ENCODE measurements at regions not wholly inside any gene's neighbourhood (a gene's known extent, or its start where the extent isn't known, plus 50 kb on each side); places are given as distances from the start of the nearest gene placed in this dataset.

- no peak for TF ChIP-seq EZH2 (optimal IDR thresholded peaks at IDR 0.05; ENCODE audit: low read depth, low read length)
- no peak for TF ChIP-seq CTCF (IDR thresholded peaks at IDR 0.05; ENCODE audit: low read length)
Measured at GRCh38 chr3:27861046-27862036, 139.2 kb upstream of the EOMES start.
